Peyer's patch (tissue), 4 donors: ENCODE measurements at regions not wholly inside any gene's neighbourhood (a gene's known extent, or its start where the extent isn't known, plus 50 kb on each side); places are given as distances from the start of the nearest gene placed in this dataset.

Source experiments
- CTCF ChIP-seq, 6 experiments: fragments of 450-650 bp in 4 of 6; fragments of 200-600 bp in 2 of 6; sonication (generic) in 1 of 6; IDR thresholded peaks; one replicate each; pipeline ENCODE4 v1.5.1; 2017 to 2019; ENCODE audit warnings: antibody characterized with exemption in 6 of 6, mild to moderate bottlenecking in 3 of 6, moderate library complexity in 1 of 6
- POLR2A ChIP-seq, 2 donors: fragments of 450-650 bp; IDR thresholded peaks; one replicate each; pipeline ENCODE4 v1.5.1; 2017; ENCODE audit warnings: antibody characterized with exemption in 2 of 2, mild to moderate bottlenecking in 2 of 2, moderate library complexity in 2 of 2

DNA sequence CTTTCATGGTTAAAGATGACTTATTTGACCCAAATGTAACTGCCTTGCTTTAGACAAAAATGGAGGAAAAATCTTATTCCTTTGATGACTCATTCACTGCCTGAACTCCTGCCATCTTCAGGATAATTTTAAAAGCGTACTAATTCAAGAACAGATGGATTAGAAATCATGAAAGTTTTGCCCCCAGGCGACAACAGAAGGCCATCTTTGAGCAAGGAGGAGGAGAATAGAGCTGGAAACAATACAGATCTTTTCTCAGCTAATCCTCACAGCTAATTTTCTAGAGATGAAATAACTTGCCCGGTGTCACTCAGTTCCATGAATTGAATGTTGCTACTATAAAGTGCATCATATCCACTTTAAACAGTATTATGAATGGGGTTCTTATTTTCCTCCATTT, 324.7 kb upstream of the RARB start:
- TF ChIP-seq CTCF (IDR thresholded peaks at IDR 0.05): no peak
- TF ChIP-seq POLR2A (IDR thresholded peaks at IDR 0.05): no peak
